IMR-90 (cell line): ENCODE measurements at regions not wholly inside any gene's neighbourhood (a gene's known extent, or its start where the extent isn't known, plus 50 kb on each side); places are given as distances from the start of the nearest gene placed in this dataset.

Experiments
- ATAC-seq: fragments of 200-7000 bp; cut with Tn5 transposase; 2 replicates; pipeline ENCODE4 v1.9.1; 2020; ENCODE audit warnings: low read depth, mild to moderate bottlenecking, moderate library complexity
- BruUV-seq: library from RNA; stranded (reverse); fragments of 400-500 nt; replicated peaks from 2 replicates; lab custom pipeline; 2021; lab: Mats Ljungman, UMichigan
- CTCF ChIA-PET: fragments of 300-600 bp; formaldehyde crosslinking; extraction: SDS; loops from one replicate; lab custom pipeline; 2021; ENCODE audit warnings: antibody characterized with exemption; lab: Yijun Ruan, JAX
- POLR2A ChIA-PET: fragments of 300-600 bp; sonication (Branson Sonifier 250); formaldehyde crosslinking; loops from one replicate; lab custom pipeline; 2022; ENCODE audit warnings: antibody characterized with exemption; ENCODE audit not compliant: unreplicated experiment; lab: Charles Lee
- DNase-seq: peaks from one replicate; pipeline ENCODE4 v3.0.0; 2013
- H2AFZ ChIP-seq: replicated peaks from 2 replicates; pipeline ENCODE3; 2013; ENCODE audit warnings: low read length, mild to moderate bottlenecking; ENCODE audit not compliant: poor library complexity
- H2AK5ac ChIP-seq: 2 replicates; pipeline ENCODE4 v1.6.1; 2013; ENCODE audit warnings: low read depth, low read length, inconsistent platforms
- H2AK9ac ChIP-seq: replicated peaks from 2 replicates; pipeline ENCODE3; 2013; ENCODE audit warnings: mild to moderate bottlenecking, low read depth, low read length, moderate library complexity; ENCODE audit not compliant: poor library complexity
- H2BK120ac ChIP-seq: 2 replicates; pipeline ENCODE4 v1.6.1; 2013; ENCODE audit warnings: low read depth, low read length, inconsistent platforms
- H2BK15ac ChIP-seq: 3 replicates; pipeline ENCODE4 v1.6.1; 2013; ENCODE audit warnings: low read depth, low read length, inconsistent platforms
- H2BK20ac ChIP-seq: 2 replicates; pipeline ENCODE4 v1.6.1; 2013; ENCODE audit warnings: low read depth, mild to moderate bottlenecking, inconsistent platforms, low read length, moderate library complexity
- H2BK5ac ChIP-seq: 2 replicates; pipeline ENCODE4 v1.6.1; 2013; ENCODE audit warnings: mild to moderate bottlenecking, low read depth, low read length, inconsistent platforms; ENCODE audit not compliant: poor library complexity, severe bottlenecking
- H3K14ac ChIP-seq: replicated peaks from 2 replicates; pipeline ENCODE4 v1.6.1; 2013; ENCODE audit warnings: low read depth, low read length, inconsistent platforms
- H3K18ac ChIP-seq: 2 replicates; pipeline ENCODE4 v1.6.1; 2013; ENCODE audit warnings: low read depth, low read length, control low read depth
- H3K23ac ChIP-seq: 2 replicates; pipeline ENCODE4 v1.6.1; 2013; ENCODE audit warnings: low read depth, low read length, inconsistent platforms
- H3K27ac ChIP-seq: 2 replicates; pipeline ENCODE4 v1.5.1; 2013; ENCODE audit warnings: mild to moderate bottlenecking, control low read depth, low read length; ENCODE audit not compliant: insufficient read depth
- H3K27me3 ChIP-seq: 2 replicates; pipeline ENCODE4 v1.6.1; 2013; ENCODE audit warnings: low read length; ENCODE audit not compliant: control insufficient read depth, insufficient read depth
- H3K36me3 ChIP-seq: 2 replicates; pipeline ENCODE4 v1.6.1; 2013; ENCODE audit warnings: low read length, mixed read lengths; ENCODE audit not compliant: control insufficient read depth, insufficient read depth
- H3K4ac ChIP-seq: 2 replicates; pipeline ENCODE4 v1.6.1; 2013; ENCODE audit warnings: low read depth, low read length, inconsistent platforms
- H3K4me1 ChIP-seq: 2 replicates; pipeline ENCODE4 v1.6.1; 2013; ENCODE audit warnings: low read length, mixed read lengths; ENCODE audit not compliant: control insufficient read depth, insufficient read depth
- H3K4me2 ChIP-seq: 2 replicates; pipeline ENCODE4 v1.6.1; 2013; ENCODE audit warnings: low read depth, mild to moderate bottlenecking, control low read depth, low read length, moderate library complexity
- H3K4me3 ChIP-seq: 2 replicates; pipeline ENCODE4 v1.5.1; 2013; ENCODE audit warnings: low read depth, mild to moderate bottlenecking, control low read depth, low read length, moderate library complexity; ENCODE audit not compliant: insufficient read depth
- H3K56ac ChIP-seq: 2 replicates; pipeline ENCODE4 v1.6.1; 2013; ENCODE audit warnings: low read length, inconsistent platforms; ENCODE audit not compliant: insufficient read depth; ENCODE audit errors: extremely low read depth
- H3K79me1 ChIP-seq, 2 experiments: 2 replicates each; pipeline ENCODE4 v1.6.1; 2013; ENCODE audit warnings: low read length in 2 of 2, inconsistent platforms in 1 of 2, low read depth in 1 of 2
- H3K9ac ChIP-seq: 2 replicates; pipeline ENCODE4 v1.6.1; 2013; ENCODE audit warnings: low read depth, low read length, control low read depth
- H3K9me1 ChIP-seq: 2 replicates; pipeline ENCODE4 v1.6.1; 2013; ENCODE audit warnings: low read length, inconsistent platforms; ENCODE audit not compliant: insufficient read depth
- H3K9me3 ChIP-seq: 2 replicates; pipeline ENCODE4 v1.6.1; 2013; ENCODE audit warnings: low read length; ENCODE audit not compliant: control insufficient read depth, insufficient read depth
- H4K20me1 ChIP-seq: 2 replicates; pipeline ENCODE4 v1.6.1; 2013; ENCODE audit warnings: low read length, inconsistent platforms; ENCODE audit not compliant: insufficient read depth
- H4K5ac ChIP-seq: 2 replicates; pipeline ENCODE4 v1.6.1; 2013; ENCODE audit warnings: mild to moderate bottlenecking, low read depth, low read length, control low read depth
- H4K8ac ChIP-seq, 2 experiments: 2 replicates each; pipeline ENCODE4 v1.6.1; 2013; ENCODE audit warnings: low read depth in 2 of 2, low read length in 2 of 2, control low read depth in 1 of 2, inconsistent platforms in 1 of 2
- H4K91ac ChIP-seq: 2 replicates; pipeline ENCODE4 v1.6.1; 2013; ENCODE audit warnings: low read depth, low read length, inconsistent platforms; ENCODE audit not compliant: insufficient read depth
- CEBPB ChIP-seq: IDR thresholded peaks from 2 replicates; pipeline ENCODE4 v1.6.1; 2012; ENCODE audit warnings: low read depth, low read length, improper control_type of control experiment
- ELK1 ChIP-seq: fragments of 150-350 bp; IDR thresholded peaks from 2 replicates; pipeline ENCODE4 v1.6.1; 2016; ENCODE audit warnings: low read depth, mild to moderate bottlenecking, low read length, moderate library complexity, borderline replicate concordance
- RAD21 ChIP-seq: IDR thresholded peaks from 2 replicates; pipeline ENCODE4 v1.6.1; 2012; ENCODE audit warnings: low read length, improper control_type of control experiment
- SMC3 ChIP-seq: fragments of 150-350 bp; IDR thresholded peaks from 2 replicates; pipeline ENCODE4 v1.6.1; 2016; ENCODE audit warnings: low read depth, mild to moderate bottlenecking, antibody characterized with exemption, low read length, moderate library complexity
- USF2 ChIP-seq: fragments of 150-350 bp; IDR thresholded peaks from 2 replicates; pipeline ENCODE4 v1.6.1; 2017; ENCODE audit warnings: mild to moderate bottlenecking, antibody characterized with exemption, low read length, low read depth
- WGBS, 2 experiments: methylation state at CpG; one replicate each; pipeline versions ENCODE4 v1.1.5 to v1.1.7; 2013; ENCODE audit warnings: missing lambda C conversion rate in 2 of 2; ENCODE audit not compliant: insufficient read length in 1 of 2; ENCODE audit errors: extremely low coverage in 2 of 2; 5-methylcytosine and 5-hydroxymethylcytosine counted together
- dilution Hi-C: fragments of 300-500 bp; cut with HindIII; formaldehyde crosslinking; loops from one replicate; pipeline ENCODE4 v1.14.3; 2018; ENCODE audit warnings: low sequenced_read_pairs; ENCODE audit not compliant: unreplicated experiment
- in situ Hi-C: fragments of 300-500 bp; cut with MboI; formaldehyde crosslinking; loops from 3 replicates; pipeline ENCODE4 v1.14.3; 2019; ENCODE audit warnings: low sequenced_read_pairs, inconsistent platforms, mixed read lengths
- intact Hi-C: fragments of 100-400 bp; cut with micrococcal nuclease; formaldehyde crosslinking; loops from 2 replicates; pipeline ENCODE4 v1.10.0; 2022
- TF ChIP-seq, protein P1 (sequence below): conservative IDR thresholded peaks from 2 replicates; pipeline ENCODE4 v1.5.1; 2012; ENCODE audit warnings: mild to moderate bottlenecking, low read depth, low read length, improper control_type of control experiment

DNA sequence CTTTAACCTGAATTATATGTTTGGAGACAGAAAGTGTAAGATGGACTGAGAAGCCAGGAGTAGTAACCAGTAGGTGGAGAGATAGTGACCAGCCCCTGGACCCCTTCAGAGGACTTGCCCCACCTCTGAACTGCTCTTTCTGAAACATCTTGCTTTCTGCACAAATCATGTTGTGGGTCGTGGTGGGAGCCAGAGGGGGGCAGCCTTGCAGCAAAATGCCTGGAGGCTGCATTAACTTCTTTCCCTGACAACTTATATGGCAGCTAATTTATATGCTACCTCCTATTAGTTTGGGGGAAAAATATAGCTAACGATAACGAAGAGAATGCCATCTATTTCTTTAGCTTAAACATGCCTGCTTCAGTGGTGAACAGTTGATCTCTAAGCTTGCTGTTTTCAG is 859.8 kb downstream of the MAFB start:
- in situ Hi-C loops: no loop called here
- Histone ChIP-seq H3K23ac (no peak overlapping the region), H3K79me1 (no peaks in the 10 kb centered on the region), H4K5ac (no peak overlapping the region), H2AK5ac (no peak overlapping the region), H2BK120ac (no peak overlapping the region), H3K18ac (no peak overlapping the region), H3K27ac (no peak overlapping the region), H3K4me3 (no peak overlapping the region), H2BK20ac (no peak overlapping the region), H4K91ac (no peak overlapping the region), H3K9me1 (no peaks in the 10 kb centered on the region), H3K27me3 (peaks cover 17% of the 10 kb centered on the region), H3K14ac (no peak overlapping the region), H2BK15ac (no peak overlapping the region), H3K4me2 (no peak overlapping the region), H3K56ac (no peak overlapping the region), H2AK9ac (no peak overlapping the region), H3K4ac (no peak overlapping the region), H3K9ac (no peak overlapping the region), H4K8ac (no peak overlapping the region), H4K20me1 (no peaks in the 10 kb centered on the region), H3K4me1 (no peaks in the 10 kb centered on the region), H3K9me3 (no peaks in the 10 kb centered on the region), H2BK5ac (no peak overlapping the region), H3K36me3 (no peaks in the 10 kb centered on the region), H2AFZ (no peak overlapping the region)
- ChIA-PET POLR2A (interaction anchor here (0.6 kb wide), 1 partner anchor 170 kb away, joined by 3 read pairs; no protein-coding TSS in a partner anchor), CTCF (interaction anchor here (0.7 to 2.0 kb wide), 7 partner anchors 9 to 53 kb away, joined by 3 to 15 read pairs (median 4); no protein-coding TSS in a partner anchor)
- ATAC-seq: no peak
- DNase-seq: peak; percentile 41
- WGBS, 2 experiments: no CpG with 5 or more reads among the region's 3 CpGs
- no TSS peak for BruUV-seq
- dilution Hi-C loops: no loop called here
- TF ChIP-seq ELK1 (no peak), CEBPB (no peak), USF2 (no peak), RAD21 (peak; percentile 83), SMC3 (peak; percentile 86)
- TF ChIP-seq, protein P1, sequence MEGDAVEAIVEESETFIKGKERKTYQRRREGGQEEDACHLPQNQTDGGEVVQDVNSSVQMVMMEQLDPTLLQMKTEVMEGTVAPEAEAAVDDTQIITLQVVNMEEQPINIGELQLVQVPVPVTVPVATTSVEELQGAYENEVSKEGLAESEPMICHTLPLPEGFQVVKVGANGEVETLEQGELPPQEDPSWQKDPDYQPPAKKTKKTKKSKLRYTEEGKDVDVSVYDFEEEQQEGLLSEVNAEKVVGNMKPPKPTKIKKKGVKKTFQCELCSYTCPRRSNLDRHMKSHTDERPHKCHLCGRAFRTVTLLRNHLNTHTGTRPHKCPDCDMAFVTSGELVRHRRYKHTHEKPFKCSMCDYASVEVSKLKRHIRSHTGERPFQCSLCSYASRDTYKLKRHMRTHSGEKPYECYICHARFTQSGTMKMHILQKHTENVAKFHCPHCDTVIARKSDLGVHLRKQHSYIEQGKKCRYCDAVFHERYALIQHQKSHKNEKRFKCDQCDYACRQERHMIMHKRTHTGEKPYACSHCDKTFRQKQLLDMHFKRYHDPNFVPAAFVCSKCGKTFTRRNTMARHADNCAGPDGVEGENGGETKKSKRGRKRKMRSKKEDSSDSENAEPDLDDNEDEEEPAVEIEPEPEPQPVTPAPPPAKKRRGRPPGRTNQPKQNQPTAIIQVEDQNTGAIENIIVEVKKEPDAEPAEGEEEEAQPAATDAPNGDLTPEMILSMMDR: peak; percentile 73
- intact Hi-C loops: loop anchor here (1.0 kb wide), 1 partner anchor 45 kb away; no protein-coding TSS in a partner anchor
